Left ventricle myocardium inferior (tissue), 1 donor: ENCODE measurements at regions not wholly inside any gene's neighbourhood (a gene's known extent, or its start where the extent isn't known, plus 50 kb on each side); places are given as distances from the start of the nearest gene placed in this dataset.
"Not testable (repeated sequence)": the region's sequence is repeated elsewhere in the genome, so short reads cannot be mapped to it uniquely, and the experiment has no call there.

Source experiments
- DNase-seq: peaks from one replicate; pipeline ENCODE4 v3.0.0-alpha.2; 2020
- H3K27ac ChIP-seq: fragments of 200-600 bp; replicated peaks from 2 replicates; pipeline ENCODE4 v1.8.0; 2021
- H3K27me3 ChIP-seq: fragments of 200-600 bp; 2 replicates; pipeline ENCODE4 v1.8.0; 2021; ENCODE audit warnings: low read depth
- H3K36me3 ChIP-seq: fragments of 200-600 bp; 2 replicates; pipeline ENCODE4 v1.8.0; 2021
- H3K4me1 ChIP-seq: fragments of 200-600 bp; 2 replicates; pipeline ENCODE4 v1.8.0; 2021
- H3K4me3 ChIP-seq: fragments of 200-600 bp; 2 replicates; pipeline ENCODE4 v1.8.0; 2021; ENCODE audit warnings: mild to moderate bottlenecking, moderate library complexity
- H3K9me3 ChIP-seq: fragments of 200-600 bp; replicated peaks from 2 replicates; pipeline ENCODE4 v1.8.0; 2021
- intact Hi-C: fragments of 100-400 bp; cut with micrococcal nuclease; formaldehyde crosslinking; loops from one replicate; pipeline ENCODE4 v1.11.0; 2022
- TF ChIP-seq, protein P1 (sequence below): fragments of 200-600 bp; IDR thresholded peaks from 2 replicates; pipeline ENCODE4 v1.8.0; 2021; ENCODE audit warnings: antibody characterized with exemption, mild to moderate bottlenecking, borderline replicate concordance
- donor health status: DM: no; HTN: yes; CAD: no; lungs with severe emphysema.

DNA sequence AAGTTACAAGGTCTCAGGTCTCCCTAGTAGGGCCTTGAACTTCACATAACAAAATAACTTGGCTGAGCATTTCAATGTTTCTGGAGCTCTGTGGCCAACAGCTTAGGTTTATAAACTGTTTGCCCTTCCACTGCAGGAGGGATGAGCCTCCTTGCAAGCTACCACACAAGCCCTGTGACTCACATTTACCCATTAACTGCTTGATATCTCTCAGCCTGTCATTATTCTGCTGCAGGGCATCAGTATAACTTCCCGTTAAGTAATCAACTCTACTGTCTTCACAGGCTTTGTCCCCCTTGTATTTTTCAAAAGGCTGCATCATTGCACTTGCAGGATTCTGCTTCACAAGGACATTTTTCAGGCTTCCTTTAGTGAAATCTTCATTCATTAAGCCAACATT, 151.7 kb upstream of the CXCL13 start:
- TF ChIP-seq, protein P1, sequence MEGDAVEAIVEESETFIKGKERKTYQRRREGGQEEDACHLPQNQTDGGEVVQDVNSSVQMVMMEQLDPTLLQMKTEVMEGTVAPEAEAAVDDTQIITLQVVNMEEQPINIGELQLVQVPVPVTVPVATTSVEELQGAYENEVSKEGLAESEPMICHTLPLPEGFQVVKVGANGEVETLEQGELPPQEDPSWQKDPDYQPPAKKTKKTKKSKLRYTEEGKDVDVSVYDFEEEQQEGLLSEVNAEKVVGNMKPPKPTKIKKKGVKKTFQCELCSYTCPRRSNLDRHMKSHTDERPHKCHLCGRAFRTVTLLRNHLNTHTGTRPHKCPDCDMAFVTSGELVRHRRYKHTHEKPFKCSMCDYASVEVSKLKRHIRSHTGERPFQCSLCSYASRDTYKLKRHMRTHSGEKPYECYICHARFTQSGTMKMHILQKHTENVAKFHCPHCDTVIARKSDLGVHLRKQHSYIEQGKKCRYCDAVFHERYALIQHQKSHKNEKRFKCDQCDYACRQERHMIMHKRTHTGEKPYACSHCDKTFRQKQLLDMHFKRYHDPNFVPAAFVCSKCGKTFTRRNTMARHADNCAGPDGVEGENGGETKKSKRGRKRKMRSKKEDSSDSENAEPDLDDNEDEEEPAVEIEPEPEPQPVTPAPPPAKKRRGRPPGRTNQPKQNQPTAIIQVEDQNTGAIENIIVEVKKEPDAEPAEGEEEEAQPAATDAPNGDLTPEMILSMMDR: no peak
- Histone ChIP-seq H3K36me3 (no peaks in the 10 kb centered on the region), H3K4me3 (no peak overlapping the region), H3K27me3 (peaks cover 10% of the 10 kb centered on the region), H3K9me3 (peaks cover 6% of the 10 kb centered on the region), H3K4me1 (no peaks in the 10 kb centered on the region), H3K27ac (no peak overlapping the region)
- DNase-seq: no peak
- intact Hi-C loops: no loop called here

DNA sequence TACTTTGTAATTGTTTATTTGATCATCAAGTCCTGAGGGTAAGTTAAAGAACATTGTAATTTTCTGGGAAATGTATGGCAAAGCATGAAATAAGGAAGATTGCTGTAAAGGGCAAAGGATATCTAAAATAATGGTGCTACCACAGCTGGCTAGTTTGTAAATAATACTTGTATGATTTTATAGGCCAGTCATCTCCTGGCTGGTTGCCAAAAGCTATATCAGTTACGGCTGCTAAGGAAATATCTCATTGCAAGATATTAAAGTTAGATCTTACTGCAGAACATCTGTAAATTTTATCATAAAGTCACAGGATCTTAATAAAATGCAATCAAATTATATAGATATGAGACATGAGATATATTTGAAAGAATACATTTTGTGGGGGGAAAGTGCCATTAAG, 150.8 kb upstream of the CXCL13 start:
- Histone ChIP-seq H3K9me3 (peaks cover 13% of the 10 kb centered on the region), H3K27me3 (peaks cover 1% of the 10 kb centered on the region), H3K36me3 (no peaks in the 10 kb centered on the region), H3K27ac (no peak overlapping the region), H3K4me1 (no peaks in the 10 kb centered on the region), H3K4me3 (no peak overlapping the region)
- no peak for DNase-seq
- intact Hi-C loops: no loop called here
- TF ChIP-seq, protein P1: no peak

DNA sequence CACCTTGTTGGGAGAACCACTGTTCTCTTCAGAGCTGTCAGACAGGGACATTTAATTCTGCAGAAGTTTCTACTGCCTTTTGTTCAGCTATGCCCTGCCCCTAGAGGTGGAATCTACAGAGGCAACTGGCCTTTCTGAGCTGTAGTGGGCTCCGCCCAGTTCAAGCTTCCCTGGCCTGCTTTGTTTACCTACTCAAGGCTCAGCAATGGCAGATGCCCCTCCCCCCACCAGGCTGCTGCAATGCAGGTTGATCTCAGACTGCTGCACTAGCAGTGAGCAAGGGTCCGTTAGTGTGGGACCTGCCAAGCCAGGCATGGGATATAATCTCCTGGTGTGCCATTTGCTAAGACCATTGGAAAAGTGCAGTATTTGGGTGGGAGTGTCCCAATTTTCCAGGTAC, 141.5 kb upstream of the CXCL13 start:
- intact Hi-C loops, H3K27me3 ChIP-seq, H3K36me3 ChIP-seq, DNase-seq, H3K27ac ChIP-seq, H3K4me3 ChIP-seq, H3K4me1 ChIP-seq: not testable (repeated sequence)
- H3K9me3 ChIP-seq: peaks cover 22% of the 10 kb centered on the region

DNA sequence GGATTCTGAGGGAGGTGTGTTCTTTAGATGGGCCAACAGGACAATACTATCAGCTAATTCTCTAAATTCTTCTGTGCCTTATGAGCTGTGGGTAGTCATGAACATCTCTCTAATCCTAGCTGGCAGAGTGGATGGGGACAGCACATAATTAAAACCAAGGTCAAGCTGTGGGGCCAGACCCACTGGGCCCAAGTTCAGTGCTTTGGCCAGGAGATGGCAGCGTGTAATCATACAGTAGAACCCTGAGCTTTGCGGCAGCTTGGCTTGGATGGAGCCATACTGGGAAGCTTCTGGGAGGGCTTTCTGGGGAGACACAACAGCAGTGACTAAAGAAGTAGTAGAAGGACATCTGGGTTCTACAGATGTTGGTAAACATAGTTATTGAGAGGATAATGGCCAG, 140.3 kb upstream of the CXCL13 start:
- intact Hi-C loops: no loop called here
- no peaks in the 10 kb centered on the region for H3K27me3 ChIP-seq

DNA sequence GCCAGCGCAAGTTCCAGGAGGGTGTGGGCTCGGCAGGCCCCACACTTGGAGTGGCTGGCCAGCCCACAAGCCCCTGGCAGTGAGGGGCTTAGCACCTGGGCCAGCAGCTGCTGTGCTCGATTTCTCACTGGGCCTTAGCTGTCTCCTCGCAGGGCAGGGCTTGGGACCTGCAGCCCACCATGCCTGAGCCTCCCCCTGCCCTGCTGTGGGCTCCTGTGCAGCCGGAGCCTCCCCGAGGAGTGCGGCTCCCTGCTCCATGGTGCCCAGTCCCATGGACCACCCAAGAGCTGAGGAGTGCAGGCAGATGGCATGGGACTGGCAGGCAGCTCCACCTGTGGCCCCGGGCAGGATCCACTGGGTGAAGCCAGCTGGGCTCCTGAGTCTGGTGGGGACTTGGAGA, 139.2 kb upstream of the CXCL13 start:
- no peak for DNase-seq
- H3K36me3 ChIP-seq: no peaks in the 10 kb centered on the region
- intact Hi-C loops: no loop called here
- no peaks in the 10 kb centered on the region for H3K4me1 ChIP-seq
- H3K27ac ChIP-seq: no peak overlapping the region
- TF ChIP-seq, protein P1: no peak
- peaks cover 14% of the 10 kb centered on the region for H3K9me3 ChIP-seq
- H3K4me3 ChIP-seq: no peak overlapping the region
- no peaks in the 10 kb centered on the region for H3K27me3 ChIP-seq

More for the DNA sequence above, 140.3 kb upstream of the CXCL13 start:
- peaks cover 14% of the 10 kb centered on the region for H3K9me3 ChIP-seq
- no peaks in the 10 kb centered on the region for H3K36me3 ChIP-seq
- TF ChIP-seq, protein P1: peak; percentile 60
- no peak overlapping the region for H3K27ac ChIP-seq
- no peak for DNase-seq
- H3K4me3 ChIP-seq: no peak overlapping the region
- no peaks in the 10 kb centered on the region for H3K4me1 ChIP-seq

DNA sequence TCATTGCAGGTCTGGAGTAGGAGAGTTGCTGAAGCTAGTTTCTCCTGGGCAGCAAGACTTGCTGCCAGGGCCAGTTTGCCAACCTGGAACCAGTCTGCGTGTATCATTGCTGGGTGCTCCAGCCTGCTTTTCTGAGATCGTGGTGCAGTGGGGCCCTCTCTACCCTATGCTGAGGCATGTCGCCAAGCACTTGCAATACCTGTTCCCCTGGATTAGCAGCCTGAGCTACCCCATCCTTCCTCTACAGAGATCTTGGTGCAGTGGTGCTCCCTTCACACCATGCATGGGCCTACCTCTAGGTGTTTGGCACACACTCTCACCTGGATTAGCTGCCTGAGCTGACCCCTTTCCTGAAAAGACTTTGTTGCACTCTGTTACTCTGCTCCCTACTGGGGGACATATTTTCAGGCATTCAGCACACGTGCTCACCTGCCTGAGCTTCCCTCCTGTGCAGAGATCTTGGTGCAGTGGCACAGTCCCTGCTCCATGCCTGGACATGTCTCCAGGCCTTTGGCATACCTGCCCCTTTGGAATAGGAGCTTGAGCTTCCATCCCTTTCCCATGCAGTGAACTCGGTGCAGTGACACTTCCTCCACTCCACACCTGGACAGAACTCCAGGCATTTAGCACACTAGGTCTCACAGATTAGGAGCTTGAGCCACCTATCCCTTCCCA, 133.7 kb upstream of the CXCL13 start:
- peaks cover 4% of the 10 kb centered on the region for H3K9me3 ChIP-seq
- intact Hi-C loops: loop anchor here (10.0 kb wide), 1 partner anchor 123 kb away; no protein-coding TSS in a partner anchor
- H3K27me3 ChIP-seq: peaks cover 16% of the 10 kb centered on the region
- no peak overlapping the region for H3K4me3 ChIP-seq
- H3K4me1 ChIP-seq: no peaks in the 10 kb centered on the region
- H3K36me3 ChIP-seq: no peaks in the 10 kb centered on the region
- DNase-seq: no peak
- TF ChIP-seq, protein P1: no peak
- no peak overlapping the region for H3K27ac ChIP-seq
